NCI-H146 treated with DMSO at 0.1 percent for 48 hours (cell line): ENCODE measurements at regions not wholly inside any gene's neighbourhood (a gene's known extent, or its start where the extent isn't known, plus 50 kb on each side); places are given as distances from the start of the nearest gene placed in this dataset.
"Not testable (repeated sequence)": the region's sequence is repeated elsewhere in the genome, so short reads cannot be mapped to it uniquely, and the experiment has no call there.

Source experiments
- DNase-seq: peaks from one replicate; lab custom pipeline; 2025; ENCODE audit not compliant: unreplicated experiment; lab: John Stamatoyannopoulos, UW

GRCh38 chr4:23036921-23037495, 344.3 kb downstream of the GBA3 start:
- no peak for DNase-seq

- DNase-seq: no peak
These were observed 343.8 kb downstream of the GBA3 start for GRCh38 chr4:23036503-23036902.

- no peak for DNase-seq
These were observed 342.9 kb downstream of the GBA3 start for GRCh38 chr4:23035521-23036056.

- DNase-seq: no peak
These were observed 342.0 kb downstream of the GBA3 start for GRCh38 chr4:23034731-23035130.

GRCh38 chr4:23033796-23034195, 341.1 kb downstream of the GBA3 start:
- no peak for DNase-seq

GRCh38 chr4:23028875-23029274, 336.1 kb downstream of the GBA3 start:
- DNase-seq: no peak

- DNase-seq: no peak
These were observed 330.9 kb downstream of the GBA3 start for GRCh38 chr4:23023666-23024065.

- DNase-seq: no peak
These were observed 330.4 kb downstream of the GBA3 start for GRCh38 chr4:23023121-23023520.

- no peak for DNase-seq
These were observed 329.3 kb downstream of the GBA3 start for GRCh38 chr4:23022032-23022431.

- no peak for DNase-seq
These were observed 328.3 kb downstream of the GBA3 start for GRCh38 chr4:23021040-23021439.

GRCh38 chr4:23020399-23020798, 327.7 kb downstream of the GBA3 start:
- not testable (repeated sequence) for DNase-seq

GRCh38 chr4:23016981-23017380, 324.2 kb downstream of the GBA3 start:
- DNase-seq: no peak

GRCh38 chr4:23015821-23016220, 323.1 kb downstream of the GBA3 start:
- no peak for DNase-seq

GRCh38 chr4:23009093-23009492, 316.4 kb downstream of the GBA3 start:
- DNase-seq: no peak

- DNase-seq: no peak
These were observed 314.0 kb downstream of the GBA3 start for GRCh38 chr4:23006756-23007155.

GRCh38 chr4:23005691-23006090, 313.0 kb downstream of the GBA3 start:
- DNase-seq: no peak

GRCh38 chr4:23001478-23001877, 308.7 kb downstream of the GBA3 start:
- no peak for DNase-seq

GRCh38 chr4:22999419-22999818, 306.7 kb downstream of the GBA3 start:
- no peak for DNase-seq

- DNase-seq: no peak
These were observed 304.9 kb downstream of the GBA3 start for GRCh38 chr4:22997358-22998224.

- DNase-seq: no peak
These were observed 298.8 kb downstream of the GBA3 start for GRCh38 chr4:22991576-22991975.

- DNase-seq: no peak
These were observed 295.8 kb downstream of the GBA3 start for GRCh38 chr4:22988526-22988925.

GRCh38 chr4:22987870-22988269, 295.1 kb downstream of the GBA3 start:
- DNase-seq: no peak
